GM10248 (cell line): ENCODE measurements at regions not wholly inside any gene's neighbourhood (a gene's known extent, or its start where the extent isn't known, plus 50 kb on each side); places are given as distances from the start of the nearest gene placed in this dataset.

Experiments
- CTCF ChIA-PET: fragments of 300-600 bp; sonication (Branson Sonifier 250); formaldehyde crosslinking; extraction: SDS; loops from one replicate; lab custom pipeline; 2021; ENCODE audit warnings: antibody characterized with exemption; lab: Yijun Ruan, JAX
- POLR2A ChIA-PET: fragments of 350-650 bp; sonication (Branson Sonifier 250); formaldehyde crosslinking; extraction: SDS; loops from one replicate; lab custom pipeline; 2020; ENCODE audit warnings: antibody characterized with exemption; lab: Yijun Ruan, JAX
- DNase-seq: peaks from one replicate; pipeline ENCODE4 v3.0.0; 2012; ENCODE audit errors: extremely low spot score
- CTCF ChIP-seq: IDR thresholded peaks from 2 replicates; pipeline ENCODE4 v1.5.1; 2012; ENCODE audit warnings: mild to moderate bottlenecking, low read depth; ENCODE audit errors: extremely low read depth, missing control alignments, control extremely low read depth

- CTCF ChIA-PET = interaction anchor here (1.3 kb wide), 1 partner anchor 13 kb away, joined by 5 read pairs; no protein-coding TSS in a partner anchor
- POLR2A ChIA-PET = no interaction called here
- no peak for DNase-seq
- TF ChIP-seq CTCF = no peak
Observed at GRCh38 chr20:54763366-54763765, 288.0 kb downstream of the DOK5 start.

GRCh38 chr20:54759589-54759988 is 284.2 kb downstream of the DOK5 start:
- ChIA-PET CTCF (interaction anchor here (1.1 kb wide), 1 partner anchor 18 kb away, joined by 3 read pairs; no protein-coding TSS in a partner anchor), POLR2A (no interaction called here)

GRCh38 chr20:54746796-54747195 is 271.4 kb downstream of the DOK5 start:
- POLR2A ChIA-PET = no interaction called here
- no peak for TF ChIP-seq CTCF
- no peak for DNase-seq
- CTCF ChIA-PET = no interaction called here

More at GRCh38 chr20:54759589-54759988, 284.2 kb downstream of the DOK5 start:
- no peak for TF ChIP-seq CTCF
- DNase-seq = no peak

GRCh38 chr20:54745780-54746179 is 270.4 kb downstream of the DOK5 start:
- DNase-seq = no peak
- ChIA-PET CTCF (interaction anchor here (1.0 kb wide), 1 partner anchor 16 kb away, joined by 3 read pairs; no protein-coding TSS in a partner anchor), POLR2A (no interaction called here)
- no peak for TF ChIP-seq CTCF

- no peak for TF ChIP-seq CTCF
- ChIA-PET POLR2A (no interaction called here), CTCF (no interaction called here)
- no peak for DNase-seq
Observed at GRCh38 chr20:54744097-54744496, 268.7 kb downstream of the DOK5 start.

GRCh38 chr20:54742193-54742592 is 266.8 kb downstream of the DOK5 start:
- no peak for DNase-seq
- ChIA-PET CTCF (interaction anchor here (1.0 to 1.1 kb wide), 2 partner anchors 16 to 17 kb away, joined by 3 read pairs; no protein-coding TSS in a partner anchor), POLR2A (no interaction called here)
- no peak for TF ChIP-seq CTCF
